ENCODE measurements at regions not wholly inside any gene's neighbourhood (a gene's known extent, or its start where the extent isn't known, plus 50 kb on each side); places are given as distances from the start of the nearest gene placed in this dataset.
A peak's percentile ranks its signal among the peaks of the same experiment; 100 is the strongest.
"Not testable (repeated sequence)": the region's sequence is repeated elsewhere in the genome, so short reads cannot be mapped to it uniquely, and the experiment has no call there.

DNA sequence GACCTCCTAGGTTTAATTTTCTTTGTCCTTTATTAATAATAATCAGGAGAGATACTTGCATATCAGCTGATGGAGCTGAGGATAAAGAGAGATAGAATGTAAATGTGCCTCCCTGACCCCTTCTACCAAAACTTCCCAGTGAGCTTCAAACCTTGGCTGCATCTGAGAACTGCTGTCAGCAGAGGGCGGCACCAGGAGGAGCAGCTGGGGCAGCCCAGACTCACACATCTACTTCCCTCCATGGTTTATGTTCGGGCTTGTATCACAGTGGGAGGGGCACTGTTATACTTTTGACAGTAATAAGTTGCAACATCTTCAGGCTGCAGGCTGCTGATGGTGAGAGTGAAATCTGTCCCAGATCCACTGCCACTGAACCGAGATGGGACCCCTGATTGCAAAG lies 521.7 kb downstream of the RPIA start:
- H3K9me3 Mint-ChIP-seq (ENCODE audit: low read depth): not testable (repeated sequence)

DNA sequence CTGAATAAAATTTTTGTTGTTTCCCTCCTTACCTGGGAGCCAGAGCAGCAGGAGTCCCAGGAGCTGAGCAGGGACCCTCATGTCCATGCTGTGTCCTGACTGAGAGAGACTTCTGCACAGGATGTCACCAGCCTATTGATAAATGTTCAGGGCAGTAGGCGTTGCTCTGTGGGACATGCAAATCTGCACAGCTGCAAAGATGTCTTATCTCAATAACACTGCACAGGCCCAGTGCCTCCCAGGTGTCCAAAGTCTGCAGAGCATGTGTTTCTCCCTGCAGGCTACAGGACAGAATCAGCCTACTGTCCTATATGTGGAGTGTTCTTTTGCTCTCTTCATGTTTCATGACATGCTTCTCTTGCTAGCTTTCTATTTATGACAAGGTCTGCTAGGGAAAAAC lies 522.3 kb downstream of the RPIA start:
- H3K4me3 Mint-ChIP-seq; DNase-seq; H3K9me3 Mint-ChIP-seq (ENCODE audit: low read depth); H3K27me3 Mint-ChIP-seq; H3K36me3 Mint-ChIP-seq (ENCODE audit: low read depth); POLR2A ChIA-PET; ATAC-seq; intact Hi-C loops (cut with DNase I, micrococcal nuclease); H3K4me1 Mint-ChIP-seq; H3K27ac Mint-ChIP-seq; CTCF ChIA-PET: not testable (repeated sequence)

More for the DNA sequence above, 521.7 kb downstream of the RPIA start:
- H3K4me1 Mint-ChIP-seq; POLR2A ChIA-PET; intact Hi-C loops (cut with DNase I, micrococcal nuclease); CTCF ChIA-PET; H3K27me3 Mint-ChIP-seq; ATAC-seq; H3K36me3 Mint-ChIP-seq (ENCODE audit: low read depth); H3K4me3 Mint-ChIP-seq; H3K27ac Mint-ChIP-seq: not testable (repeated sequence)
- DNase-seq: peak; percentile 30

DNA sequence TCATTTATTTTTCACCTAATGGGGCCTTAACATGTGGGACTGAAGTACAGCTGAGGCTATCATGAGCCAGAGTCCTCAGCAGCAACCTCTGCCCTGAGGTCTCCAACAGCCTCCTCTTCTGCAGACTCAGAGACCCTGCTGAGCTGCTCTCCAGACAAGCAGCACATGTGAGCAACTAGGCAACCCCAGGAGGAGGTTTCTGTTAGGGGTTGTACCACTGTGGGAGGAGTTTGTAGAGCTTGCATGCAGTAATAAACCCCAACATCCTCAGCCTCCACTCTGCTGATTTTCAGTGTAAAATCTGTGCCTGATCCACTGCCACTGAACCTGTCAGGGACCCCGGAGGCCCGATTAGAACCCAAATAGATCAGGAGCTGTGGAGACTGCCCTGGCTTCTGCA lies 530.0 kb downstream of the RPIA start:
- H3K4me3 Mint-ChIP-seq; ATAC-seq; DNase-seq; H3K36me3 Mint-ChIP-seq (ENCODE audit: low read depth); H3K27me3 Mint-ChIP-seq; H3K9me3 Mint-ChIP-seq (ENCODE audit: low read depth); H3K27ac Mint-ChIP-seq; H3K4me1 Mint-ChIP-seq; CTCF ChIA-PET; intact Hi-C loops (cut with DNase I, micrococcal nuclease); POLR2A ChIA-PET: not testable (repeated sequence)

DNA sequence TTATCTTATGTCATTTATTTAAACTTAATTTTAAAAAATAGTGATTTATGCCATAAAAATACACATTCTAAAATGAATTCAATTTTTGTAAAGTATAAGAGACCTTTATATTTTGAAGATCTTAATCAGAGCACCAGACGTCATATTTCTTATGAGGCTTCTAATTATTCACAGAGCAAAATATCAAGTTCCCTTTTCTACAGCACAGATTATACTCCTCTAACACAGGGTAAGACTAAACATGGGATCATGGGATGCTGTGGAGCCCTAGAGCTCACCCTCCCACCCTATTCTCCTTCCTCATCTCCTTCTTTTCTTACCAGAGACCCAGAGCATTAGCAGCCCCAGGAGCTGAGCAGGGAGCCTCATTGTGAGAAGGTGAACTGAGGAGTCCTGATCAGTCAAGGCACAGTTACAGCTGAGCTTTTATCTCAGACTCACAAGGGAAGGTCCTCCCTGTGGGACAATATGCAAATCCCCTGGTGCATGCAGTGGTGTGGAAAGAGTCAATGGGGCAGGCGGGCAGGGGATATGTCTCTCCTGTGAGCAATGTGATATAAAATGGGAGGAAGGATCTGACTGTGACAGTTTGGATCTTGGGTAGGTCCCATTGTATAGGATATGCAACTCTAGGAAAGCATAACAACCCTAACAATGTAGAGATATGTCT lies 530.7 kb downstream of the RPIA start:
- H3K27me3 Mint-ChIP-seq; H3K9me3 Mint-ChIP-seq (ENCODE audit: low read depth); H3K27ac Mint-ChIP-seq; ATAC-seq; H3K4me1 Mint-ChIP-seq; H3K36me3 Mint-ChIP-seq (ENCODE audit: low read depth); intact Hi-C loops (cut with DNase I, micrococcal nuclease); CTCF ChIA-PET; DNase-seq; H3K4me3 Mint-ChIP-seq; POLR2A ChIA-PET: not testable (repeated sequence)

DNA sequence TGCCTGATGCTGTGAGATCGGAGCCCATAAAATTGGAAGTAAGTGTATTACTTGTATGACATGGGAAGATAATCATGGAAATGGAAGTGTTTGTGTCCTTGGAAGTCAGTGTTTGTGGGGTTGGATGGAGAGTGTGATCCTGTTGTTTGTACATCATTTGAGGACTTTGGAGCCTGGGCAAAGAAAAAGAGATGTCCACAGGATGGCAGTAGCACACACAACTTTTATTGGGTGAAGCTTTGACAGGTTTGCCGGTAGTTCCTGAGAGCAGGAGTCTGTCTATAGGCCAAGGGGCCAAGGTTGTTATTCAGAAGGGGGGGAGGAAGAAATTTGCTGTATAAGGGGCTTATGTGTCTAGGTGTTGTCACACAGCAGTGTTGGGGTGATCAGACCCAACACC lies 533.3 kb downstream of the RPIA start:
- CTCF ChIA-PET; ATAC-seq; POLR2A ChIA-PET; intact Hi-C loops (cut with DNase I, micrococcal nuclease); H3K27me3 Mint-ChIP-seq; H3K4me1 Mint-ChIP-seq; H3K4me3 Mint-ChIP-seq; H3K9me3 Mint-ChIP-seq (ENCODE audit: low read depth); H3K36me3 Mint-ChIP-seq (ENCODE audit: low read depth); H3K27ac Mint-ChIP-seq; DNase-seq: not testable (repeated sequence)

DNA sequence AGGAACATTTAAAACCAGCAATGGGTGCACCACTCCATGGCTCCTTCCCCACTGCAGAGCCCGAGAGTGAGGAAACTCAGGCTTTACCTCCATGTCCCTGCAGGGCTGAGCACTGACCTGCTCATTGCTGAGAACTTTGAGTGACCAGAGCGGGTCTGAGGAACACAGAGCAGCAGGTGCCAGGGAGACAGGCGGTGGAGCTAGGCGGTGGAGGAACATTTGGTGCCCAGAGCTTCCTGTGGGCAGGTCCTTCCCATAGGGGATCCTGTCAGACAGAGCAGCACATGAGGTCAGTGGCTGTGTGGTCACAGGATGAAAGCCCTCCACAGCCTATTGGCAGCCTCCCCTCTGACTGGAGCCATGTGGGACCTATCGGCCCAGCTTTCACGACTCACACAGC lies 538.5 kb downstream of the RPIA start:
- CTCF ChIA-PET; H3K4me3 Mint-ChIP-seq; H3K4me1 Mint-ChIP-seq; DNase-seq; H3K36me3 Mint-ChIP-seq (ENCODE audit: low read depth); POLR2A ChIA-PET; ATAC-seq; intact Hi-C loops (cut with DNase I, micrococcal nuclease); H3K27ac Mint-ChIP-seq; H3K9me3 Mint-ChIP-seq (ENCODE audit: low read depth); H3K27me3 Mint-ChIP-seq: not testable (repeated sequence)

DNA sequence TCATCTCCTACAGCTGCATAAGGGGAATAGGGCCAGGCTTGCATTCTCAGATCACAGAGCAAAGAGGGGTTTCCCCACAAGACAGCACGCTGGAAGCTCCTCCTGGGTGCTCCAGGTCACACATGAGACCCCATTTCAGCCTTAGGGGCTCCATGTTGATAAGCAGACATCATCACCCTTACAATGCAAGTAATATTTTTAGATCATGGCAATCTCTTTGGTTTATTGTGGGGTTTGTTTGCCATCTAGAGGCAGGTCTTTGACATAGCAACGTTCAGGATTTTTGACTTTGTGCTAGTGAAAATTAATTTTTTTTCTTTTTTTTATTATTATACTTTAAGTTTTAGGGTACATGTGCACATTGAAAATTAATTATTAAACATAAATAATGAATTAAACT lies 539.8 kb downstream of the RPIA start:
- CTCF ChIA-PET; H3K27me3 Mint-ChIP-seq; DNase-seq; intact Hi-C loops (cut with DNase I, micrococcal nuclease); H3K36me3 Mint-ChIP-seq (ENCODE audit: low read depth); H3K4me1 Mint-ChIP-seq; POLR2A ChIA-PET; H3K4me3 Mint-ChIP-seq; H3K9me3 Mint-ChIP-seq (ENCODE audit: low read depth); ATAC-seq; H3K27ac Mint-ChIP-seq: not testable (repeated sequence)

DNA sequence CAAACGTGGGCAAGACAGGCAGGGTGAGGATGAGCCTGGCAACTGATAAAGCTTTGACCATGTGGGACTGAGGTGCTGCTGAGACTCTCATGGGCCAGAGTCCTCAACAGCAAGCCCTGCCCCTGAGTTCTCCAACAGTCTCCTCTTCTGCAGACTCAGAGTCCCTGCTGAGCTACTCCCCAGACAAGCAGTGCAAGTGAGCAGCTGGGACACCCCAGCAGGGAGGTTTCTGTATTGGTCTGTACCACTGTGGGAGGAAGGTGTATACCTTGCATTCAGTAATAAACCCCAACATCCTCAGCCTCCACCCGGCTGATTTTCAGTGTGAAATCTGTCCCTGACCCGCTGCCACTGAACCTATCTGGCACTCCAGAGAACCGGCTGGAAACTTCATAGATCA lies 542.5 kb downstream of the RPIA start:
- H3K36me3 Mint-ChIP-seq (ENCODE audit: low read depth); H3K4me1 Mint-ChIP-seq; H3K9me3 Mint-ChIP-seq (ENCODE audit: low read depth); intact Hi-C loops (cut with DNase I, micrococcal nuclease); H3K27ac Mint-ChIP-seq; DNase-seq; CTCF ChIA-PET; ATAC-seq; H3K27me3 Mint-ChIP-seq; H3K4me3 Mint-ChIP-seq; POLR2A ChIA-PET: not testable (repeated sequence)

DNA sequence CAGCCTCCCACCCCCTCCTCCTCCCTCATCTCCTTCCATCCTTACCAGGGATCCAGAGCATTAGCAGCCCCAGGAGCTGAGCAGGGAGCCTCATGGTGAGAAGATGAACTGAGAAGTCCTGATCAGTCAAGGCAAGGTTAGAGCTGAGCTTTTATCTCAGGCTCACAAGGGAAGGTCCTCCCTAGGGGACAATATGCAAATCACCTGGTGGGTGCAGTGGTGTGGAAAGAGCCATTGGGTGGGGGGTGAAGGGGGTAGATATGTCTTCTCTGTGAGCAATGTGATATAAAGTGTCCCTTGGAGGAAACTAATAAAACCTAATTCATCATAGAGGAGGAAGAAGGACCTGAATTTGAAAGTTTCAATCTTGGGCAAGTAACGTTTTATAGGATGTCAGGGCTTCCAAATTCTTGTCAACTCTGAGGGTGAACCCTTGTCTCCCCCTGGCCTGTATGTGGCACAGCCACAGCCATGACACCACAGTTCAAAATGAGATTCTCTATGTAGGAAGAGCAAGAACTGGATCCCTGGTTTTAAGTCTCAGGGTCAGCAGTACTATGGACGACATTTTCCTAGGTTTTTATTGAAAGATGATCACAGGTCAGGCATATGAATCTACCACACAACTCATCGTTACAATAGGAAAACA lies 543.5 kb downstream of the RPIA start:
- CTCF ChIA-PET; H3K9me3 Mint-ChIP-seq (ENCODE audit: low read depth); POLR2A ChIA-PET; H3K4me3 Mint-ChIP-seq; intact Hi-C loops (cut with DNase I, micrococcal nuclease); DNase-seq; H3K4me1 Mint-ChIP-seq; H3K36me3 Mint-ChIP-seq (ENCODE audit: low read depth); H3K27me3 Mint-ChIP-seq; ATAC-seq; H3K27ac Mint-ChIP-seq: not testable (repeated sequence)

DNA sequence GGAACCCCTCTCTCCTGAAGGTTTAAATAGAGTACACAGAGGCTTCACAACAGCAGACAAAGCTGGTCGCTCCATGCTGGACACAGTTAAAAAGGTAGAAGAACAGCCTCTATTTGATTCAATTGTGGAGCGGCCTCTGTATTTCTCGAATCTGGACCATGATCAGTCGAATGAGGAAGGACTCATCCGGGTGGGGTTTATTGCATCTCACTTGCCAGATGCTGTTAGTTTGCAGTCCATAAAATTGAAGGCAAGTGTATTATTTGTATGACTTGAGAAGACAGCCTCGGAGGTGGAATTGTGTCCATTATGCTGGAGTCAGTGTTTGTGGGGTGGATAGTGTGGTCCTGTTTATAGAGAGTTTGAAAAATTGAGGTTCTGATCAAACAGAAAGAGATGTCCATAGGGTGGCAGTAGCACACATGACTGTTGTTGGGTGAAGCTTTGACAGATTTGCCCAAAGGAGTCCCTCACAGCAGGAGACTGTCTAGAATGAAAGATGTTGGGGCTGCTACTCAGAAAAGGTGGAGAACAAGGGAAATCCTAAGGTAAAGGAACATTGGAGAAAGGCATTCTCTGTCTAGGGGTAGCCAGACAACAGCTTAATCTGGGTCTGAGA lies 545.5 kb downstream of the RPIA start:
- H3K9me3 Mint-ChIP-seq (ENCODE audit: low read depth); intact Hi-C loops (cut with DNase I, micrococcal nuclease); H3K4me1 Mint-ChIP-seq; H3K27ac Mint-ChIP-seq; CTCF ChIA-PET; ATAC-seq; H3K4me3 Mint-ChIP-seq; DNase-seq; H3K36me3 Mint-ChIP-seq (ENCODE audit: low read depth); POLR2A ChIA-PET; H3K27me3 Mint-ChIP-seq: not testable (repeated sequence)

DNA sequence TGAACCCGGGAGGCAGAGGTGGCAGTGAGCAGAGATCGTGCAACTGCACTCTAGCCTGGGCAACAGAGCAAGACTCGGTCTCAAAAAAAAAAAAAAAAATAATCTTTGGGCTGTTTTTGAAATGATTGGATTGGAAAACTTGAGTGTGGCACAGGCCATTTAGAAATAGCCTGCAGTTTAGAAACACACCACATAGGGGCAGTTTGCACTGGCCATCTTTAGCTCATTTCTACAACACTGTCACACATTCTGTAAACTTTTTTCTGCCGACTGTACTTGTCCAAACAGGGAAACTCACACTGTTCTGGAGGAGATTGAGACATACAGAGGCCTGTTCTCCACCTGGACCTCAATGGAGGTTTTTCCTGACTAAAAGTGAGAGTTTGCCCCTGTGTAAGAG lies 546.3 kb downstream of the RPIA start:
- H3K36me3 Mint-ChIP-seq (ENCODE audit: low read depth); DNase-seq; H3K27me3 Mint-ChIP-seq; CTCF ChIA-PET; H3K9me3 Mint-ChIP-seq (ENCODE audit: low read depth); H3K4me1 Mint-ChIP-seq; H3K27ac Mint-ChIP-seq; intact Hi-C loops (cut with DNase I, micrococcal nuclease); ATAC-seq; H3K4me3 Mint-ChIP-seq; POLR2A ChIA-PET: not testable (repeated sequence)

DNA sequence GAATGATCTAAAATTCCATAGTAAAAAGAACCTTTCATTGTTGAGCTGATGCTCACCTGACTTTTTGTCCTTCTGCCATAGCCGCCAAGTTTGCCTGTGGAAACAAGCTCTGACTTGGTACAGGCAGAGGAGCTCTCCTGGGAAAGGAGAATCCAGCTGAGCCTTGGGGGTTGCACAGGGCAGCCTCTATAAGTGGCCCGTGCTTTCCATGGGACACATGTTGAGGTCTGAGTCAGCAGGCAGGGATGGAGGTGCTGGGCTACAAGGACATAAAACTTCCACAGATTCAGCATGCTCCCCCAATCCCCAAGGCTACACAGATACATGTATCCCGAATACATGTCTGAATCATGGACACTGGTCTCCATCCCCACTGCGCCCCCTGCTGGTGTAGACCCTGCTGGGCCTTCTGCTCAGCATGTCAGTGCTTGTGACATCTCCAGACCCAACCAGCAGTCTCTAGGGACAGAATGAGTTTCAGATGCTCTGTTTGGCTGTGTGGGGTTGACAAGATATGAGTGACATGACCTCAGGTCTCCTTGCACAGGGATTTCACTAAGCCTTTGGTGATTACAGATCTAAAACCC lies 551.7 kb downstream of the RPIA start:
- H3K4me3 Mint-ChIP-seq; H3K9me3 Mint-ChIP-seq (ENCODE audit: low read depth); H3K36me3 Mint-ChIP-seq (ENCODE audit: low read depth); H3K27me3 Mint-ChIP-seq; intact Hi-C loops (cut with DNase I, micrococcal nuclease); H3K27ac Mint-ChIP-seq; POLR2A ChIA-PET; CTCF ChIA-PET; H3K4me1 Mint-ChIP-seq: not testable (repeated sequence)
- ATAC-seq (peak; percentile 42), DNase-seq (peak; percentile 7)

Measured in activated CD4-positive, alpha-beta T cell treated with anti-CD3 and anti-CD28 coated beads for 36 hours (primary cell).